Inflammatory macrophage treated with lipopolysaccharide for 1 hour (primary cell): ENCODE measurements at regions not wholly inside any gene's neighbourhood (a gene's known extent, or its start where the extent isn't known, plus 50 kb on each side); places are given as distances from the start of the nearest gene placed in this dataset.

Source experiments
- DNase-seq, 2 donors: peaks; one replicate each; pipeline ENCODE4 v3.0.0-alpha.2; 2020 to 2022

DNA sequence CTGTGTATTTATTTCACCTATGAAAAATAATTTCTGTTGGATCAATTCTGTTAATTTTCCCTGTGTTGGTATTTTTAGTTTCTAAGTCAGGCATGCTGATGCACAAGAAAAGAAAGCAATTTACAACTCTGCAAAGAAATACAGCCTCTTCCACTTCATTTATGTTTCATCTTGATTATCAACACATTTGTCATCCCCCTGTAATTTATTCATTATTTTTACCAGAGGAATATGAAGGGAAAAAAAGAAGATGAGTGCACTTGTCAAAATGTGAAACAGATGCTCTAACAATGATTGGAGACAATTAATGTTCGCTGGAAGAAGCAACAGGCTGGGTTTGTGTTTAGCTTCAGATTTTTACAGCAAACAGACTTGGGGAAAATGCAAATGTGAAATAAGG is 958.5 kb upstream of the SEL1L start:
- DNase-seq, result no peak

DNA sequence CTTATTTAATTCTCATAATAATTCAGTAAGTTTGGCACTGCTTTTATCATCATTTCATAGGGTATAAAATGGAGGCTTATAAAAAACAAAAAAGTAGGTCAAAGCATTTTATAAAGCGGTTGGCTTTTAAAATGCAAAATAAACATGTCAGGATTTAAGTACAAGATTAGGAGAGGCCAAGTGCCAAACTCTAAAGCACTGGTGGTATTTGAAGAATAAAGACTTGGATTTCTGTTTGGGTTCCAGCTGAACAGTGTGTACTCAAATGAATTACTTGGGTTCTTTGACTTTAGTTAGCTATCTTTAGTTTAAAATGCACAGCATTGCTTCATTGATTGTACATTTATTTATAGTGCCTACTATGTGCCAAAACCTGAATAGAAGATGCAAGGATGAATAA is 966.6 kb upstream of the SEL1L start:
- DNase-seq, result no peak

DNA sequence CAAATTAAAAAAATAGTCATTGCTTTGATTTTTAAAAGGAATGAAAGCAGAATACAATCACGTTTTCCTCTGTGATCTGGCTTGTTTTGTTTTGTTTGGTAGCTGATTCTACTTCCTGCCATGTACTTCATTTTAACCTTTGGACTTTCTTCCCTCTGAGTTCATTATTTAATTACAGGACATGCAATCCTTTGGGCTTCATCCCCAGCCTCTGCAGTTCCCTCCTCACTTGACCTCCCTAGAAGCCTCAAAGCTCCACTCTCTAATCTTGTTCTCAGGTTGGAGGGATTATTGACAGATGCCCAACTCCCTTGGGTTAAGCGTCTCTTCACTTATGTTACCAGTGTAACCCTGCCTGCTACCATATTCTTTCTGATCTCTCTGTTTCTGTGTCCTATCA is 967.9 kb upstream of the SEL1L start:
- no peak for DNase-seq

DNA sequence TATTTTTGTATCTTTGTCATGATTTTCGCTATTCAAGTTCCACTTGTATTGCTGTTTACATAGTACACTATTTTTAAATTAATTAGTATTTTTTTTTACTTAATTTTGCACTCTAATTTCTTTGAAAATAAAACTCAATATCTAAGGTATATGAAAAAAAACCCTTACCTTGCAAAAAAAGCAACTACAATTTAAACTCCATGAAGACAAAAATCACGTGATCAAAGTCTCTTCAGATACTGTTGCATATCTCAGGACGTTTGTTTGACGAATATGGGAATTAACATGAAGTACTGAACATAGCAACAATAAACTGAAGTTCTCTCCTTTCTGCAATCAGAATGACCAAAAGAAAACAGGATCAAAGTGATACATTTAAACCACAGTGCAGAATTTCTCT is 968.4 kb upstream of the SEL1L start:
- no peak for DNase-seq

DNA sequence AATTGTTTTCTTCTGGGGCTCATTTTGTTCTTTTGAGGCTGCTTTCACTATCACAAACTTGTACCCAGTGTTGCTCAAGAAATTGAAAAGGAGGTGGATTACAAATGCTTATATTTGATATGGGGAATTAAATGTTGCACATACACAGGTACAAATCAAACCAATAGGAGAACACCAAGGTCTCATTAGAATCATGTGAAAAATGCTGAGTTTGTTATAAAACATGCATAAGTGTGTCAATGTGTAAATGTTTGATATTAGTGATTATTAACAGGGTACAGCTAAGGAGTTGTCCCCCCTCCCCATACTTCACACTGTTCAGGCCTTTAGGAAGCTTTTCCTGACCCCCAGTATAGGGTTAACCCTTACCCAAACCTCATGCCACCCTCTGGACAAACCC is 971.2 kb upstream of the SEL1L start:
- DNase-seq, result no peak

DNA sequence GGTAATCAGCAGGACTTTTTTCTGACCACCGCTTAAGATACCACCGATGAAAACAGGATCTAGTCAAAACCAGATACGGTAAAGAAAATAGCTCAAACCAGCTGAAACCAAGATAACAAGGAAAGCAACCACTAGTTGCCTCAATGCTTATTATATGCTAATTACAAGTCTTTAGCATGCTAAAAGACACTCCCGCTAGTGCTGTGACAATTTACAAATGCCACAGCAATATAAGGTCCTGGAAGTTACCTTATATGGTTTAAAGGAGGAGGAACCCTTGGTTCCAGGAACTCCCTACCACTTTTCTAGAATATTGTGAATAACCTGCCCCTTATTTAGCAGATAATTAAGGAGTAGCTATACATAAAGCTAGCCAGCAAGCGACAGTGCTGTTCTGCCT is 976.4 kb upstream of the SEL1L start:
- DNase-seq, result no peak

DNA sequence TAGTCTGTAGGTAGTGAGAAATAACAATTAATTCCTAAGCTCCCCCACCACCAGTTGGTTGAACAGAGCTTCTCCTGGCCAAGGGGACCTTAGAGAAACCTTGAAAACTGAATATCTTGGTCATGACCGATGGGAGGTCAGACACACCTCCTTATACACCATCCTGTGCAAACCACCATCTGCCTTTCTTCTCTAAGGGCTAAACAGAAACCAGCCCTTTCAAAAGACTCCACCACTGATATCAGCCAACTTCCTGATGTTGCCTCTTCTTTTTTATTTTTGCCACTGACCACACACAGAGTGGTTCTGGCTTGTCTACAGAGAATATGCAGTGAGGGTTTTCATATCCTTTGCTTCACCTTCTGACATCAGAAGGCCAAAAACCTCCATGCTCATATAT is 977.7 kb upstream of the SEL1L start:
- DNase-seq, result no peak

DNA sequence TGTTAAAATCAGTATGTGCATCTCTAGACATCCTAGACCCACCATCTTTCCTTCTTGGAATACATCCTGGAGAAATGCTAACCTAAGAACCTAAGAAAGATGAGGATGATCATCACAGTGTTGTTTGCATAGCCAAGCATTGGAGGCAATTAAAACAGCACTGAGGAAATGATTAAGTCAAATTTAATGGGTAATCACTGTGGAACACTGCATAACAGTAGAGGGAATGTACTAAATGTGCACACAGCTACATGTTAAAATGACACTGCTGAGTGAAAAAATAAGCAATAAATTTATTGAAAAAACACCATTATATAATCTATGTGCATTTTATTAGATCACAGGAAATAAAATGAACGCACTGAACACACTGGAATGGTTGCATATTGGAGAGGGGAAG is 987.1 kb upstream of the SEL1L start:
- no peak for DNase-seq

DNA sequence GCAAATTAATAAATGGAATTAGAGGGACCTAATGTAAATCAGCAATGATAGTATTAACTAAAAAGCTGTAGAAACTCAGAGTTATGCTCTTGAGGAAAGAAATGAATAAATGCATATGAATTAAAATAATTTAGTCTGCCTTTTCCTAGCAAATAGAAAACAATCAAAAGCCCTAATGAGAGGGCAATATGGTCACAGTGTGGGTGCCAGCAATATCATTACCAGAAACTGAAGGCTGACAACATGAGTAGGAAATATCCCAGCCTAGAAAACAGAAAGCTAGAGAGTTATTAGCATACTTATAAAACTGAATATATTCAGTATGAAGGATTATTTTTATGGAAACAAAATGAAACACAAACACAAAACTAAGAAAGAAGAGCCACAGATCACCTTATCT is 987.5 kb upstream of the SEL1L start:
- DNase-seq, result no peak

DNA sequence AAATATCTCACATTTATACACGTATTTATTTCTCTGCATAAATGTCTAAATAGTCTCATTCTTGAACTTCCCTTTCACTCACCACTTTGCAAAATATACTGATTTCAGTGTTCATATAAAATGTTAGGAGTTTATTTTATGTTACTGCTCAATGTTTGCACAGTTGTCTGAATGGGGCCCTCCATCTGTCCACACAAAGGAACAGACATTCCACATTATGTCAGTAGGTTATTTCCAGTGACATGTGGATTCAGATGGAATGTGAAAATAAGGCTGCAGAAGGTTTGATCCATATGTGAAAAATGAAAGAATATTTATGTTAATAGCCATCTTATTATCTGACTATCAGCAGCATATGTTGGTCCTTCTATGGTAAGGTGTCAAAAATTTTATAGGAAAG is 994.4 kb upstream of the SEL1L start:
- no peak for DNase-seq

DNA sequence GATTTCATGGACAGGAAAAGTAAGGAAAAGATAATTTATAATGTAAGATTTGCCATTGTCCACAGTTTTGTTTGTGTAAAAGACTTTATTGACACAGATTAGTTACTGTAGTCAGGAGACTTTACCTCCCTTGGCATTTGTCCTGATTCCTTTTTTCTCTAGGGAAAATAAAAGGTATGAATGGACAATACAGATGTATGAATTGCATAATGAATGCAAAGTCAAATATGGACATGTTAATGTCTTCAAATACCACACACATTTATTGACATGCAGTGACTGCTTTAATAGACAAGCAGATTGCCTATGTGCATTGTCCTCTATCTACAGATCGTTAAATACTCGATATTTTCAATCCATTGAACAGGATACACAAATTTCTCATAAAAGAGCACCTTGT is 999.7 kb upstream of the SEL1L start:
- no peak for DNase-seq

DNA sequence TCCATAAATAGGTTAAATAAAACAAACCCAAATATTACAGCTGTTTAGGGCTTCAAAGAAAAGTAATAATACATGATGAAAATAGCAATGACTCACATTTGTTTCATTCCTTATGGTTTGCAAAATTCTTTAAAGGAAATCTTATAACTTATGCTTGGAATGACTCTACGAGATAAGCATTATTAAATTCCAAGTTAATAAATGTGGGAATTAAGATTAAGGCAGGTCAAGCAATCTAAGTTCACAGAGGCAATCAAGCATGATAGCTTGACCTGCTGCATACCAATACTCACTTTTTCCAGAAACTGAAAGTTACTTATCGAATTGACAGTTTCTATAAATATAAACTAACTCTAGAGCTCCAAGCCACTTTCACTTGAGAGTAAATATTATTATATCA is 1002.9 kb upstream of the SEL1L start:
- no peak for DNase-seq

DNA sequence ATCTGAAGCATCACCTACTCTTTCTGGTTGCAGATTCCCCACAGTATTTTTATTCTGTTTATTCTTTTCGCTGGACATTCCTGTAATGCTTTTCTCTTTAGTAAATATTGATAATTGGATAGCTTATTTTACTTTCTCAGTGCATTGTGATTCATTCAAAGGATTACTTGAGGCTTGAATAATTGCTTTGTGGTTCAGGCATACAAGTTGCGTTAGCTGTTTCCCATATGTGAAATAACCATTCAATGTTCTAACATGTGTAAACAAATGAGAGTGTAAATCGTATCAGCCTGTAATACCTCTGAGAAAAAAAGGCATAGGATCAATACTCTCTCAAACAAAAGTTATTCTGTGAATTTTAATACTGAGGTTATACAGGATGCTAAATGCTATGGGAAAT is 1004.2 kb upstream of the SEL1L start:
- no peak for DNase-seq

DNA sequence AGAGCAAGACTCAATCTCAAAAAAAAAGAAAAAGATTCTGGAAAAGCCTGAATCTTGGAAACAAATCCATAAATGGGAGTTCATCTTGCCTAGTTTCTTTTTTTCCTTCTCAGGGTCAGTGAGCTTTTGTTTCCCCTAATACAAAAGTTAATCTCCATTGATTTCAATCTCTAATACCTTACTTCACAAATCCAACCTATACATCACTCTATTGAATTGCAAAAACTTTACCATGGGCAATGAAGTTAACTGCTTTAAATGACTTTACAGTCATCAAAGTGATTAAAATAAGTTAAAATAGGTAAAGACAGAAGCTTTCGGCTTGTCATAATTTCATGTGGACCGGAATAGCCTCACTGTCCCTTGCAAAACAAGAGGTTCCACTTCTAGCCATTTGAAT is 1012.7 kb upstream of the SEL1L start:
- DNase-seq, result no peak

DNA sequence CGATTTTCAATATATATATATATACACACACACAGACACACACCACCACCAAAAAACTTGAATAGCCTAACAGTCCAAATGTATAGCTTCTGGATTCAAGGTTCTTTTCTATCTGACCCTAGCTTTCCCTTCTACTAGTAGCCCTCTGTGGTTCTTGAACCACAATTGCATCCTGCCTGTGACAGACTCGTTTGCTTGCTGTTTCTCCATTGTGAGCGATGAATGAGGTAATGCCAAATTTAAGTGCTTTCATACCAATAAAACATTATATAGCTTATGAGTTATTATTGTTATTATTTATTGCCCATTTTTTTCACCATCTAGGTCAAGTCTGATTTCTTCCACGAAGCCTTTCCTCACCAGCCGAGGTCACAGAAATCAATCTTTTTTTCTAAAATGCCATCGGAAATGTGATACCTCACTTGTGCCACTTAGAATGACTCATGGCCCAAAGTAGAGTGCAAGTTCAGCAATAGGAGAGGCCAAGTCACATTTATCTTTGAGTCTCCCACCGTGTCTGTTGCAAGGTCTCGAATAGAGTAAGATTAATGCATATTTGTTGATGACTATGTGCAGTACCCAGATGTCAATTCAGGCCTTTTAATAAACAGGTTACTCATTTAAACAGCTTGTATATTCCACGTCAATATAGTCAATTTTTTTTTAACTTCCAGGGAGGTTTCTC is 1015.8 kb upstream of the SEL1L start:
- DNase-seq, result no peak

DNA sequence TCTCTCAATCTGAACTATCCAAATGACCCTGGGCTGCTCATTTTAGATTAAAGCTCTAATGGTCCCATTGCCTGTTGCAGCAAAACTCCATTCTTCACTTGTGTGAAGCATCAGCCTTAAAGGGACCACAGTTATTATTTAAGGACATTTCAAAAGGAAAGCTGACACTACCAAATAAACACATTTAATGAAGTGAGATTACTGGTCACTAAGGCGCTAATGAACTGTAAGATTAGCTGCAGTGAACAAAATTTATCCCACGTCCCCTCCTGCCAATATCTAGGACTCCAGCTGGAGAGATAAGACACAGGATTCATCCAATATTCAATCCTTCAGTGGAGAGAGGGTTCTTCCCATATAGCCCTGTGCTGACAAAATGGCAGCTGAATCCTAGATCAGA is 1029.2 kb upstream of the SEL1L start:
- DNase-seq, result no peak

DNA sequence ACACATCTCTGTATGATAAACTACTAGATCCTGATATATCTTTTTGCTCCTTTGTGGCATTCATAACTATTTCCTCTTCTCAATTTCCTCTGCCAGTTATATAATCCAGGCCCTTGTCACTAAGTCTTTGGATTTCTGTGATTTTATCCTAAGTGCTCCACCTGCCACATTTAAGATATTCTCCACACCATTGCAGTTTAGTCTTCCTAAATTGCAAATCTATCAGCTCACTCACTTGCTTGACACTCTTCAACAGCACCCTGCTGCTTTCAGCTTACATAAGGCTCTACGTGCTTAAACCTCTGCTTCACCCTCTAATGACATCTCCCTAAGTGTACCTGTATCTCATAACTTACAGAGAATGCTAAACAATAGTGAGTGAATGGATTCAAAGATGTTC is 1032.2 kb upstream of the SEL1L start:
- no peak for DNase-seq

DNA sequence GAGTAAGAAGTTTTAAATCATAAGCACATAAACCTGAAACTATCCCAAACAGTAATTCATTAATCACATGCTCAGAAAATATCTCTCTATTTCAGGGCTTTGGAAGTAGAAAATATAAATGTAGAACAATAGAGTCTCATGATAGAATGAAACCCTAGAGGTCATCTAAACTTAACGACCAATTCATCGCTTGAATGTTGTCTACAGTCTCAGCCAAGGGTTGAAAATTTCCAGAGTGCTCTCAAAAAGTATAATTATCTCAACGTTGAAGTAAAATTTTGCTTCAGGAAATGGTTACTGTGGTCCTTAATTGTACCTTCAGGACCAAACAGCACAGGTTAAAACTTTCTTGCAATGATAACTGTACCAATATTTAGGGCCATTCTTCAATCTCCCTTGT is 1053.6 kb upstream of the SEL1L start:
- no peak for DNase-seq

DNA sequence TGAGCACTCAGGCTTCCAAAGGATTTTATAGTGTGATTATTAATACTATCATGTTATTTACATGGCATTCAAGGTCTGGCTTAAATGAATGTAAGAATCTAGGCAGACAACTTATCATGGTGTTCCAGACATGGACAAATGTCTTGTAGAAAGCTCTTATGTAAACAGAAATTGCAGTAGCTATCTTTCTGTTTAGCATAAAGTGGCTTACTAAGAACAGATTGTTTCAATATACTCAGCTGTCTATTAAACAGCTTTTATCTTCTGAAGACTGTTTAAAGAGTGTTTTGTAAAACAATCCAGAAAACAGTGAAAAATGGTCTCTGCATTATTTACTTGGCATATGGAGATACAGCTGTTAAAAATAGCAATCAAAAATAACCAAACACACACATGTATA is 1061.8 kb upstream of the SEL1L start:
- no peak for DNase-seq

DNA sequence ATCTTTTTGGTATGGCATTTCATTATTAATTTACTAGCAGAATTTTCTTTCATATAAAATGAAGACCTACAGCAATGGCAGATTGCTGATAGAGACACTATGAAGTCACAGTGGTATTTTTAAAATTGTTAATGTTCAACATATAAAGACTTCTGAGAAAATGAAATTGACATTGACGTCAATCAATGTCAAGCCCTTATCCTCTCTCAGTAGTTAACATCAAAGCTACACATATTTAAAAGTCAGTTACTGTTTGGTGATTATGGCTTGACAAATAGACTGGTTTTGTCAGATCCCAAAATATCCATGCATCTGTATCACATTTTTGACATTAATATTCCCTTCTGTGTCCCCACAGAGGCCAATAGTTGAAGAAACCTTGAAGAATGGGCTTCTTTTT is 1069.1 kb upstream of the SEL1L start:
- no peak for DNase-seq

DNA sequence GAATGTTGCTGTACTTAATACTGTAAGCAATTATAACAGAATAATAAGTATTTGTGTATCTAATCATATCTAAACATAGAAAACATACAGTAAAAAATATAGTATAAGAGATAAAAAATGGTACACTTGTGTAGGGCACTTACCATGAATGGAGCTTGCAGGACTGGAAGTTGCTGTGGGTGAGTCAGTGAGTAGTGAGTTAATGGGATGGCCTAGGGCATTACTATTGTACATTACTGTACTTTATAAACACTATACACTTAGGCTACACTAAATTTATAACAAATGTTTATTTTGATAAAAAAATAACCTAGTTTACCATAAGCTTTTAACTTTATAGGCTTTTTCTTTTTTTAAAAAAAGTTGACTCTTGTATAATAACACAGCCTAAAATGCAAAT is 1071.2 kb upstream of the SEL1L start:
- DNase-seq, result no peak

DNA sequence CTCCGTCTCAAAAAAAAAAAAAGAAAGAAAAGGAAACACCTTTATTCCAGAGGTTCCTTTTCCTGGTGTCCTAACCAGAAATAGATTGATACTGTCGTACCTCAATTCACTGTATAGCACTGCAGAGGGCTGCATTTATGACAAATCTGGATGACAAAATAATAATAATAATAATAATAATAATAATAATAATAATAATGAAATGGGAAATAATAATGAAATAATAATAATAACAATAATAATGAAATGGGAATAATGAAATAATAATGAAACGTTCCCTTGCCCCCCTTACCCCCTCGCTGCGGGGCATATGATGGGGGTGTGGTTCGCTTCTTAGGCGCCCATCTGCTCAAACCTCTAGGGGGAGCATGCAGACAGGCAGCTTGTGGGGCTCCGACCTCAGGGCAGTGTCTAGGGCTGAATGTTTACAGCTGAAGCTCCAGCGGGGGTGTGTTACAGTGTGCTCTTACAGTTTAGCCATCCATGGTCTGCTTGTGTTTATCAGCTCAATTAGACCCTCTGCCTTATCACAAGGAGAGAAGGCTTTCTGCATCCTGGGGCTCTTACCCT is 1088.3 kb upstream of the SEL1L start:
- DNase-seq, result no peak

DNA sequence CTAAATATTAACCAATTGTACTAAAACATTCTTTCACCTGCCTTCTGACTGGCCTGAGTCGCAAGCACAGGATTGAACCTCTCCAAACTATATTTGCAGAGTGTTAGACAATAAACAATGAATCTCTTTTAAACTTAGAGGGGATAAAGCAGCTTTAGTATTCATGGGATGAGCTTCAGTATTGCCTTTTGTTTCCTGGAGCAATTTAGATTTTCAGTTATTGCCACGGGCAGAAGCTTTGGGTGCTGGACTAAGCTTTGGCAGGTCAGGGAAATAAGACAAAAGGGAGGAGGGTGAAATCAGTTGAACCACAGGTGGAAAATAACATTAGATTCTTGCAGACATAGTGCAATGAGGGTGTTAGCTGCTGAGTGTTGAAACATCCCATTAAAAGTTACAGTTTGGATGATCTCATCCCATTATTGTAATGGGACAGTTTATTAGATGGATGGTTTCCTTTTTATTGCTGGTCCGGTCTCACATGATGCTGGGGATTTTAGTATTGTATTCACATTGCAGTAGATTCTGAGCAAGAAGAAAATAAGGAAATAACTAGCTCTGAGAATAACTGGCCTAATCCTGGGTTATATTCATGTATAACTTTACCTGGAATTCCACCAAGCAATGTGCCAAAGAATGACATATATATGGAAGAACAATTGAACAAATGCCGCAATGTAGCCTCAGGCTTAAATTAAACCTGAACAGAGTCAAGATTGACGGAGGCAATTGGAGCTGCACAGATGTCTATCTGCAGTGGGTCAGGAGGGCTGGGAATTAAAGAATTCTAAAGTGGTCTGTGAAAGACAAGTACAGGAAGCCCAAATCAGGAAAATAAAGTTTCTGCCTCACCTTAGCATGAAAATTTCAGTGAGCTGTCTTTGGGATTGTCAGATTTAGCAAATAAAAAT is 1092.8 kb upstream of the SEL1L start:
- DNase-seq, result no peak

DNA sequence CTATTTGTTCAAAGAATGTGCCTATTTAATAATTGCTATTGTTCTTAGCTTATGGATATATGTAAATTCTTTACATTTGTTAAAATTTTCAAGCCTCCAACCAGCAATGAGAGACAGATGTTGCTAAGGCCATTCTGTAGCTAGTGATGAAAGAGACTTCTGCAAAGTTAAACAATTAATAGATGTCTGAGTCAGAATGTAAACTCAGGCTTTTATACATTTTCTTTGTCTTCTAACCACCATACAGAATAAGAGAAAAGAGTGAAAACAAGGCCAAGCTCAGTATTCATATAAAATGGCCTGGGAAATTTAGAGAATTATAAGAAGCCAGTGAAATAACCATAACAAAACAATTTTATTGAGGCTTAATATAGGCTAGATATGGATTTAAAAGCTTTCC is 1102.3 kb upstream of the SEL1L start:
- DNase-seq, result no peak
